ENCODE measurements at regions not wholly inside any gene's neighbourhood (a gene's known extent, or its start where the extent isn't known, plus 50 kb on each side); places are given as distances from the start of the nearest gene placed in this dataset.

DNA sequence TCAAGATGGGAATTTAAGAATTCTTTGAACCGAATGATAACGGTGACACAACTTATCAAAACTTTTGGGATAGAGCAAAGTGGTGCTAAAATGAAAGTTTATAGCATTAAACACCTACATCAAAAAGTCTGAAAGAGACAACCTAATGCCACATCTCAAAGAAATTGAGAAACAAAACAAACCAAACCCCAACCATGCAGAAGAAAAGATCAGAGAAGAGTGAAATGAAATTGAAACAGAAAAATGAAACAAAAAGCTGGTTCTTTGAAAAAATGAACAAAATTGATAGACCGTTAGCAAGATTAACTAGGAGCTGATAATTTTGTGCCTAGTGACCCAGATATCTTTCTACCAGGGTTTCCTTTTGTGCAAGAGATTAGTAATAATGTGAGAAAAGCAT is 248.0 kb upstream of the EYS start:
- Histone ChIP-seq H3K4me3 (no peak overlapping the region), H3K27ac (replicated peaks) (no peak overlapping the region), H3K4me1 (no peaks in the 10 kb centered on the region), H3K9me3 (replicated peaks) (peaks cover 5% of the 10 kb centered on the region), H3K36me3 (no peaks in the 10 kb centered on the region), H3K27me3 (ENCODE audit: low read depth) (no peaks in the 10 kb centered on the region)
- TF ChIP-seq, protein P1, sequence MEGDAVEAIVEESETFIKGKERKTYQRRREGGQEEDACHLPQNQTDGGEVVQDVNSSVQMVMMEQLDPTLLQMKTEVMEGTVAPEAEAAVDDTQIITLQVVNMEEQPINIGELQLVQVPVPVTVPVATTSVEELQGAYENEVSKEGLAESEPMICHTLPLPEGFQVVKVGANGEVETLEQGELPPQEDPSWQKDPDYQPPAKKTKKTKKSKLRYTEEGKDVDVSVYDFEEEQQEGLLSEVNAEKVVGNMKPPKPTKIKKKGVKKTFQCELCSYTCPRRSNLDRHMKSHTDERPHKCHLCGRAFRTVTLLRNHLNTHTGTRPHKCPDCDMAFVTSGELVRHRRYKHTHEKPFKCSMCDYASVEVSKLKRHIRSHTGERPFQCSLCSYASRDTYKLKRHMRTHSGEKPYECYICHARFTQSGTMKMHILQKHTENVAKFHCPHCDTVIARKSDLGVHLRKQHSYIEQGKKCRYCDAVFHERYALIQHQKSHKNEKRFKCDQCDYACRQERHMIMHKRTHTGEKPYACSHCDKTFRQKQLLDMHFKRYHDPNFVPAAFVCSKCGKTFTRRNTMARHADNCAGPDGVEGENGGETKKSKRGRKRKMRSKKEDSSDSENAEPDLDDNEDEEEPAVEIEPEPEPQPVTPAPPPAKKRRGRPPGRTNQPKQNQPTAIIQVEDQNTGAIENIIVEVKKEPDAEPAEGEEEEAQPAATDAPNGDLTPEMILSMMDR (IDR thresholded peaks at IDR 0.05; ENCODE audit: borderline replicate concordance): no peak
- intact Hi-C loops (cut with micrococcal nuclease): no loop called here
- no peak for DNase-seq

DNA sequence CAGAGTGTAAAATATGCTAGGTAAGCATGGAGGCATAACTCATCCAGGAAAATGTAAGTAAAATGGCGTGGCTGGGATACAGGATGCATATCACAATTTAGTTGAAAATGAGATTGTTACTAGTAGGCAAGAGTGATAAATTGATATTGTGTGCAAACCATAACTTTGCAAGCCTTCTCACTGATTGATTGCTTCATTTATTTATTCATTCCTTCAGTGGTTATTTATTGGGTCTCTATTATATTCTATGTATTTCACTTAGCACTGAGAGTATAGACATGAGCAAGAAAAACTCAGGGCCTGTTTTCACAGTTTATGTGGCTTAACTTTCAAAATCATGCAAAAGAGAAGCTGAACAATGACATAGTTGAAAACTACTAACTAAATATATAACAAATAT is 241.0 kb upstream of the EYS start:
- intact Hi-C loops (cut with micrococcal nuclease): no loop called here
- H3K36me3 ChIP-seq: no peaks in the 10 kb centered on the region
- no peaks in the 10 kb centered on the region for H3K27me3 ChIP-seq (ENCODE audit: low read depth)
- TF ChIP-seq, protein P1 (IDR thresholded peaks at IDR 0.05; ENCODE audit: borderline replicate concordance): no peak
- DNase-seq: no peak
- no peak overlapping the region for H3K4me3 ChIP-seq
- no peak overlapping the region for H3K27ac ChIP-seq (replicated peaks)
- H3K9me3 ChIP-seq (replicated peaks): no peaks in the 10 kb centered on the region
- no peaks in the 10 kb centered on the region for H3K4me1 ChIP-seq

DNA sequence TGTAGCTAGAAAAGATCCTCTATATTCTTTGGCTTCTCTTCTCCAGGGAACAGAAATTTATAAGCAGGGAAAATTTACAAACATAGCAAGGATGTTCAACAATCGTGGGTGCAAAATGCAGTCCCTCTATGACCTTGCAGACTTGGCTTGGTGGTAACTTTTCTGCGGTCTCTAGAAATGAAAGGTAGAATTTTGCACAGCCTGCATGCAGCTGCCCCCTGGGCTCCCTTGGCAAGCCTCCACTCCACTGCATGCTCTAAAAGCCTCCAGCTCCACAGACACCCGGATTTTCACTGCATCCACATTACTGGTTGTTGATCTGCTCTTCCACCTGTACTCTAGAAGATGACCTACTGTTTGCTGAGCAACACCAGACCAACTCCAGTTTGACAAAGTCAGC is 236.5 kb upstream of the EYS start:
- DNase-seq: no peak
- Histone ChIP-seq H3K27me3 (ENCODE audit: low read depth) (no peaks in the 10 kb centered on the region), H3K9me3 (replicated peaks) (no peaks in the 10 kb centered on the region), H3K27ac (replicated peaks) (no peak overlapping the region), H3K36me3 (no peaks in the 10 kb centered on the region), H3K4me3 (no peak overlapping the region), H3K4me1 (no peaks in the 10 kb centered on the region)
- TF ChIP-seq, protein P1 (IDR thresholded peaks at IDR 0.05; ENCODE audit: borderline replicate concordance): no peak
- intact Hi-C loops (cut with micrococcal nuclease): no loop called here

DNA sequence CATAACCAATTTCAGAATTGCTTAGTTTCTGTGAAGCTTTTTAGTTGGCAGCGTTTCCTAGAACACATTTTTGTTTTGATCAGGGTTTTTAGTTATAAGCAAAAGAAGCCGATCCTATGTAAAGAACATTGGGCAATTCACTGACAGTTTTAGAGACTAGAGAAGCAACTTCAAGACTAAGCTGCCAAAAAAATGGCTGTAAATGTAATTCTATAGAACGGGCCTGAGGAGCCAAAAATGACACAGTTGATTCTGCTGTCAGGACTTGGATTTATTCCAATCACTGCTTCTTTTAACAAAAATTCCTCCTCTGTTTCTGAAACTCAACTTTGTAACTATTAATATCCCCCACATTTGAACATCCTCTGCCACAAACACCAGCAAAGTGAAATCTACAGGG is 236.0 kb upstream of the EYS start:
- no peaks in the 10 kb centered on the region for H3K27me3 ChIP-seq (ENCODE audit: low read depth)
- intact Hi-C loops (cut with micrococcal nuclease): no loop called here
- H3K36me3 ChIP-seq: no peaks in the 10 kb centered on the region
- DNase-seq: no peak
- no peak overlapping the region for H3K4me3 ChIP-seq
- no peaks in the 10 kb centered on the region for H3K9me3 ChIP-seq (replicated peaks)
- TF ChIP-seq, protein P1 (IDR thresholded peaks at IDR 0.05; ENCODE audit: borderline replicate concordance): no peak
- no peaks in the 10 kb centered on the region for H3K4me1 ChIP-seq
- no peak overlapping the region for H3K27ac ChIP-seq (replicated peaks)

DNA sequence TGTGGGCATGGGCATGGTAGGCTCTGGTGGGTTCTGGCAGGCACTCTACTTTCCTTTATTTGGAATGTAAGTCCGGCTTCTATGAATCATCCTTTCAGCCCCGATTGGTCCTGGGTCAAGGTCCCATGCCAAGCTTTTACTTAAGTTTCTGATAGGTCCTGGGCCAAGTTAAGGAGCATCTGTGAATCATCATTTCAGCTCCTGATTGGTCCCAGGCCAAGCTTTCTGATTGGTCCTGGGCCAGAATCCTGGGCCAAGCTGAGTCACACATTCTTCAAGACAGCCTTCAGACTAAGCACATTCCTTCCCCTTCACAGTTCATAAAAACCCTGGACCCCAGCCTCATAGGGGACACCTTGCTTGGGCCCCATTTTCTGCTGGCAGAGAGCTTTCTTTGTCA is 231.0 kb upstream of the EYS start:
- Histone ChIP-seq H3K27ac (replicated peaks) (no peak overlapping the region), H3K36me3 (no peaks in the 10 kb centered on the region), H3K4me1 (no peaks in the 10 kb centered on the region), H3K4me3 (no peak overlapping the region), H3K9me3 (replicated peaks) (peaks cover 6% of the 10 kb centered on the region), H3K27me3 (ENCODE audit: low read depth) (no peaks in the 10 kb centered on the region)
- DNase-seq: no peak
- intact Hi-C loops (cut with micrococcal nuclease): no loop called here
- TF ChIP-seq, protein P1 (IDR thresholded peaks at IDR 0.05; ENCODE audit: borderline replicate concordance): no peak

DNA sequence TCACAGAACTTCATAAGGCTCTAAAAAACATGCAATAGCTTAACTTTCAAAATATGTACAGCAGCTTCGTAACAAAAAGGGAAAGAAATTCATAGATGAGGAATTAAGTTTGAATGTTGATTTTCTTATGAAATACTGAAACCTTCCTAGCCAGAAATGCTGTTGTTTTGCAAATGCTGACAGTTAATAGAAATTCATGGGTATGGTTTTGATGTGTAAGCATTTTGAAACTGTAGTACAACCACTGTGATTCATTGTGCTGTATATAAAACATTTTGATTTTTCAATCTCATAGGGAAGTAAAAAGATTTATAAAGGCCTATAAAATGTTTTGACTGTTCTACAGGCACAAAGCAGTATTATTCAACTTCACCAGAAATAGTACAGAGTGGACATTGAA is 228.4 kb upstream of the EYS start:
- Histone ChIP-seq H3K9me3 (replicated peaks) (peaks cover 6% of the 10 kb centered on the region), H3K36me3 (no peaks in the 10 kb centered on the region), H3K27me3 (ENCODE audit: low read depth) (no peaks in the 10 kb centered on the region), H3K4me3 (no peak overlapping the region), H3K27ac (replicated peaks) (no peak overlapping the region), H3K4me1 (no peaks in the 10 kb centered on the region)
- intact Hi-C loops (cut with micrococcal nuclease): no loop called here
- TF ChIP-seq, protein P1 (IDR thresholded peaks at IDR 0.05; ENCODE audit: borderline replicate concordance): no peak
- DNase-seq: no peak

Measured in left ventricle myocardium inferior (tissue), 1 donor.